Activated CD8-positive, alpha-beta memory T cell treated with anti-CD3 and anti-CD28 coated beads for 24 hours (primary cell): ENCODE measurements at regions not wholly inside any gene's neighbourhood (a gene's known extent, or its start where the extent isn't known, plus 50 kb on each side); places are given as distances from the start of the nearest gene placed in this dataset.
"Not testable (repeated sequence)": the region's sequence is repeated elsewhere in the genome, so short reads cannot be mapped to it uniquely, and the experiment has no call there.

Experiments
- DNase-seq: peaks from one replicate; pipeline ENCODE4 v3.0.0-alpha.2; 2020

GRCh38 chr16:29578898-29579297 lies 72.7 kb upstream of the NPIPB12 start:
- DNase-seq: not testable (repeated sequence)

GRCh38 chr16:29581764-29582163 lies 75.6 kb upstream of the NPIPB12 start:
- DNase-seq: not testable (repeated sequence)

GRCh38 chr16:29591919-29592318 lies 71.1 kb upstream of the SPN start:
- peak; percentile 53 for DNase-seq

GRCh38 chr16:29594269-29594925 lies 68.7 kb upstream of the SPN start:
- peak; percentile 71 for DNase-seq

GRCh38 chr16:29594926-29595838 lies 67.9 kb upstream of the SPN start:
- DNase-seq: peak; percentile 93

GRCh38 chr16:29597030-29597429 lies 66.0 kb upstream of the SPN start:
- DNase-seq: peak; percentile 53

- DNase-seq: peak; percentile 75
These were observed 62.7 kb upstream of the SPN start for GRCh38 chr16:29600111-29601000.

- peak; percentile 58 for DNase-seq
These were observed 60.8 kb upstream of the SPN start for GRCh38 chr16:29602247-29602625.

- DNase-seq: not testable (repeated sequence)
These were observed 60.4 kb upstream of the SPN start for GRCh38 chr16:29602683-29603088.

GRCh38 chr16:29604631-29605549 lies 58.2 kb upstream of the SPN start:
- DNase-seq: peak; percentile 55

GRCh38 chr16:29605593-29606205 lies 57.3 kb upstream of the SPN start:
- DNase-seq: peak; percentile 46

- DNase-seq: peak; percentile 55
These were observed 56.2 kb upstream of the SPN start for GRCh38 chr16:29606669-29607427.

- peak; percentile 55 for DNase-seq
These were observed 55.6 kb upstream of the SPN start for GRCh38 chr16:29607428-29607823.

- DNase-seq: peak; percentile 76
These were observed 50.4 kb upstream of the SPN start for GRCh38 chr16:29612381-29613306.
